GM12878 (cell line): ENCODE measurements at regions not wholly inside any gene's neighbourhood (a gene's known extent, or its start where the extent isn't known, plus 50 kb on each side); places are given as distances from the start of the nearest gene placed in this dataset.

Experiments used
- ATAC-seq: fragments of 200-7000 bp; cut with Tn5 transposase; 3 replicates; pipeline ENCODE4 v1.9.1; 2020; ENCODE audit warnings: mild to moderate bottlenecking, moderate library complexity
- BruUV-seq: library from RNA; stranded (reverse); fragments of 400-500 nt; replicated peaks from 2 replicates; lab custom pipeline; 2021; lab: Mats Ljungman, UMichigan
- CTCF ChIA-PET: fragments of 300-600 bp; sonication (Branson Sonifier 250); formaldehyde crosslinking; extraction: SDS; loops from one replicate; lab custom pipeline; 2021; ENCODE audit warnings: inconsistent platforms; lab: Yijun Ruan, JAX
- POLR2A ChIA-PET: fragments of 350-600 bp; formaldehyde crosslinking; extraction: SDS; loops from one replicate; lab custom pipeline; 2021; ENCODE audit warnings: inconsistent platforms; lab: Charles Lee
- RAD21 ChIA-PET: fragments of 300-600 bp; sonication (Branson Sonifier 250); formaldehyde crosslinking; loops from one replicate; lab custom pipeline; 2023; ENCODE audit warnings: antibody characterized with exemption; ENCODE audit not compliant: unreplicated experiment; lab: Charles Lee
- SMC1A ChIA-PET: fragments of 300-600 bp; sonication (Branson Sonifier 250); formaldehyde crosslinking; loops from one replicate; lab custom pipeline; 2023; ENCODE audit not compliant: unreplicated experiment, uncharacterized antibody; lab: Charles Lee
- DNase-seq: peaks from one replicate; pipeline ENCODE4 v3.0.0-alpha.2; 2011; ENCODE audit warnings: low read depth, low spot score
- FAIRE-seq: peaks from 3 replicates; lab custom pipeline; 2011; peaks lifted over from hg19 to GRCh38; lab: Jason Lieb, UNC
- H2AFZ ChIP-seq: 2 replicates; pipeline ENCODE4 v1.6.0; 2011; ENCODE audit warnings: low read depth, low read length, control low read depth; ENCODE audit not compliant: control insufficient read depth
- H3K27ac ChIP-seq: 2 replicates; pipeline ENCODE4 v1.5.1; 2011; ENCODE audit warnings: control low read depth; ENCODE audit not compliant: control insufficient read depth, insufficient read depth
- H3K27me3 ChIP-seq, 2 experiments: replicated peaks in 1 of 2; 2 replicates each; pipeline versions ENCODE4 v1.6.0 to v1.6.1; 2011; ENCODE audit warnings: low read length in 1 of 2; ENCODE audit not compliant: control insufficient read depth in 2 of 2, insufficient read depth in 2 of 2
- H3K36me3 ChIP-seq, 2 experiments: 2 replicates each; pipeline ENCODE4 v1.5.1; 2011; ENCODE audit warnings: low read length in 1 of 2; ENCODE audit not compliant: control insufficient read depth in 2 of 2, insufficient read depth in 2 of 2
- H3K4me1 ChIP-seq: 2 replicates; pipeline ENCODE4 v1.6.1; 2011; ENCODE audit warnings: mild to moderate bottlenecking, low read length, moderate library complexity, mixed read lengths; ENCODE audit not compliant: control insufficient read depth, insufficient read depth
- H3K4me2 ChIP-seq: 2 replicates; pipeline ENCODE4 v1.6.0; 2011; ENCODE audit warnings: control low read depth; ENCODE audit not compliant: control insufficient read depth, insufficient read depth
- H3K4me3 ChIP-seq: fragments of 200-600 bp; sonication (generic); 2 replicates; pipeline ENCODE4 v1.5.1; 2016
- H3K79me2 ChIP-seq: 2 replicates; pipeline ENCODE4 v1.6.0; 2011; ENCODE audit warnings: low read length; ENCODE audit not compliant: control insufficient read depth, insufficient read depth
- H3K9ac ChIP-seq: 2 replicates; pipeline ENCODE4 v1.8.0; 2011; ENCODE audit warnings: low read length, control low read depth, mixed read lengths; ENCODE audit not compliant: control insufficient read depth, insufficient read depth
- H3K9me3 ChIP-seq: replicated peaks from 3 replicates; pipeline ENCODE4 v1.5.1; 2011; ENCODE audit warnings: mild to moderate bottlenecking, low read length; ENCODE audit not compliant: control insufficient read depth, insufficient read depth
- H4K20me1 ChIP-seq: 2 replicates; pipeline ENCODE4 v1.6.0; 2011; ENCODE audit not compliant: control insufficient read depth, insufficient read depth
- ATF2 ChIP-seq: IDR thresholded peaks from 2 replicates; pipeline ENCODE4 v1.6.1; 2012; ENCODE audit warnings: low read length, inconsistent platforms
- CEBPZ ChIP-seq: fragments of 150-350 bp; IDR thresholded peaks from 2 replicates; pipeline ENCODE4 v1.6.1; 2016; ENCODE audit warnings: low read depth, low read length
- DPF2 ChIP-seq: fragments of 450-650 bp; IDR thresholded peaks from 2 replicates; pipeline ENCODE4 v1.6.1; 2017; ENCODE audit warnings: mild to moderate bottlenecking
- EP300 ChIP-seq, 2 experiments: fragments of 150-350 bp in 1 of 2; IDR thresholded peaks; 2 replicates each; pipeline ENCODE4 v1.6.1; 2011 to 2012; ENCODE audit warnings: low read depth in 2 of 2, low read length in 2 of 2, borderline replicate concordance in 1 of 2, improper control_type of control experiment in 1 of 2, inconsistent platforms in 1 of 2; ENCODE audit not compliant: control insufficient read depth in 1 of 2
- IKZF1 ChIP-seq: fragments of 450-650 bp; conservative IDR thresholded peaks from 2 replicates; pipeline ENCODE4 v1.6.1; 2017; ENCODE audit warnings: antibody characterized with exemption, mild to moderate bottlenecking
- IKZF2 ChIP-seq, 2 experiments: fragments of 450-650 bp; IDR thresholded peaks; 2 replicates each; pipeline ENCODE4 v1.6.1; 2017; ENCODE audit warnings: mild to moderate bottlenecking in 2 of 2, moderate library complexity in 2 of 2
- NR2F1 ChIP-seq: fragments of 450-650 bp; conservative IDR thresholded peaks from 2 replicates; pipeline ENCODE4 v1.6.1; 2017; ENCODE audit warnings: mild to moderate bottlenecking
- NRF1 ChIP-seq: conservative IDR thresholded peaks from 2 replicates; pipeline ENCODE4 v1.6.1; 2011; ENCODE audit warnings: mild to moderate bottlenecking, low read depth, low read length, improper control_type of control experiment
- TCF7 ChIP-seq: IDR thresholded peaks from 2 replicates; pipeline ENCODE4 v1.6.1; 2014; ENCODE audit warnings: antibody characterized with exemption, borderline replicate concordance
- ZBTB33 ChIP-seq: fragments of 450-650 bp; IDR thresholded peaks from 2 replicates; pipeline ENCODE4 v1.6.1; 2017; ENCODE audit warnings: mild to moderate bottlenecking
- WGBS: methylation state at CpG from one replicate; pipeline ENCODE4 v1.1.6; 2016; ENCODE audit warnings: low lambda C conversion rate; ENCODE audit not compliant: insufficient replicate concordance, insufficient coverage; ENCODE audit errors: missing lambda C conversion rate; 5-methylcytosine and 5-hydroxymethylcytosine counted together
- in situ Hi-C: fragments of 300-500 bp; cut with MboI; formaldehyde crosslinking; loops from 9 replicates; pipeline ENCODE4 v1.14.3; 2018; ENCODE audit warnings: mixed read lengths
- intact Hi-C: fragments of 100-400 bp; cut with micrococcal nuclease; formaldehyde crosslinking; loops from one replicate; pipeline ENCODE4 v1.14.2; 2022; ENCODE audit not compliant: unreplicated experiment
- TF ChIP-seq, protein P1 (sequence below): fragments of 450-650 bp; IDR thresholded peaks from 2 replicates; pipeline ENCODE4 v1.6.1; 2017; ENCODE audit warnings: low read depth, mild to moderate bottlenecking, moderate library complexity
- TF ChIP-seq, protein P2 (sequence below): fragments of 450-650 bp; IDR thresholded peaks from 2 replicates; pipeline ENCODE4 v1.6.1; 2017; ENCODE audit warnings: mild to moderate bottlenecking, low read depth, inconsistent platforms; ENCODE audit not compliant: poor library complexity, severe bottlenecking

- RAD21 ChIA-PET: interaction anchor here (0.8 to 3.7 kb wide), 7 partner anchors 13 to 121 kb away, joined by 3 to 34 read pairs (median 5); no protein-coding TSS in a partner anchor
- Histone ChIP-seq H3K9me3 (no peaks in the 10 kb centered on the region), H3K9ac (no peak overlapping the region), H3K4me3 (no peak overlapping the region), H3K36me3 (no peaks in the 10 kb centered on the region), H3K4me1 (no peaks in the 10 kb centered on the region), H3K27me3 (no peaks in the 10 kb centered on the region), H2AFZ (no peak overlapping the region), H3K4me2 (no peak overlapping the region), H4K20me1 (no peaks in the 10 kb centered on the region), H3K27ac (no peak overlapping the region), H3K79me2 (no peaks in the 10 kb centered on the region)
- in situ Hi-C loops: no loop called here
- POLR2A ChIA-PET: interaction anchor here (0.5 to 2.2 kb wide), 4 partner anchors 12 to 296 kb away, joined by 3 to 5 read pairs (median 3); partner anchors contain the start of gene SERPINB10
- DNase-seq (no peak), ATAC-seq (peak; percentile 74), FAIRE-seq (no peak)
- SMC1A ChIA-PET: interaction anchor here (0.7 to 5.1 kb wide), 20 partner anchors 8 to 294 kb away, joined by 3 to 40 read pairs (median 3); no protein-coding TSS in a partner anchor
- WGBS: 24% methylated on average over 3 of the region's 3 CpGs
- intact Hi-C loops: loop anchor here (2.0 to 10.0 kb wide), 3 partner anchors 76 to 168 kb away; no protein-coding TSS in a partner anchor
- CTCF ChIA-PET: interaction anchor here (1.0 to 1.3 kb wide), 5 partner anchors 11 to 129 kb away, joined by 3 to 4 read pairs (median 3); no protein-coding TSS in a partner anchor
- no TSS peak for BruUV-seq
- no peak for TF ChIP-seq CEBPZ
- peak in 1 of 2 experiments; percentile 14; a peak in 1 of 4 replicates for TF ChIP-seq EP300 (IDR thresholded peaks at IDR 0.05; ENCODE audit: borderline replicate concordance in 1 of 2, control insufficient read depth in 1 of 2, low read depth in 2 of 2, low read length in 2 of 2)
- TF ChIP-seq TCF7: no peak
- TF ChIP-seq IKZF1: peak; percentile 64; the same call in 1 of the 2 replicates
- peak; percentile 56 to 62; a peak in 2 of 4 replicates for TF ChIP-seq IKZF2 (IDR thresholded peaks at IDR 0.05)
- TF ChIP-seq, protein P1, sequence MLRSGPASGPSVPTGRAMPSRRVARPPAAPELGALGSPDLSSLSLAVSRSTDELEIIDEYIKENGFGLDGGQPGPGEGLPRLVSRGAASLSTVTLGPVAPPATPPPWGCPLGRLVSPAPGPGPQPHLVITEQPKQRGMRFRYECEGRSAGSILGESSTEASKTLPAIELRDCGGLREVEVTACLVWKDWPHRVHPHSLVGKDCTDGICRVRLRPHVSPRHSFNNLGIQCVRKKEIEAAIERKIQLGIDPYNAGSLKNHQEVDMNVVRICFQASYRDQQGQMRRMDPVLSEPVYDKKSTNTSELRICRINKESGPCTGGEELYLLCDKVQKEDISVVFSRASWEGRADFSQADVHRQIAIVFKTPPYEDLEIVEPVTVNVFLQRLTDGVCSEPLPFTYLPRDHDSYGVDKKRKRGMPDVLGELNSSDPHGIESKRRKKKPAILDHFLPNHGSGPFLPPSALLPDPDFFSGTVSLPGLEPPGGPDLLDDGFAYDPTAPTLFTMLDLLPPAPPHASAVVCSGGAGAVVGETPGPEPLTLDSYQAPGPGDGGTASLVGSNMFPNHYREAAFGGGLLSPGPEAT: 0 out of 2 replicates have a peak, but pooled peaks have one; percentile 31
- no peak for TF ChIP-seq ATF2
- TF ChIP-seq NRF1: no peak
- TF ChIP-seq ZBTB33: no peak
- peak; percentile 36 for TF ChIP-seq DPF2
- TF ChIP-seq, protein P2, sequence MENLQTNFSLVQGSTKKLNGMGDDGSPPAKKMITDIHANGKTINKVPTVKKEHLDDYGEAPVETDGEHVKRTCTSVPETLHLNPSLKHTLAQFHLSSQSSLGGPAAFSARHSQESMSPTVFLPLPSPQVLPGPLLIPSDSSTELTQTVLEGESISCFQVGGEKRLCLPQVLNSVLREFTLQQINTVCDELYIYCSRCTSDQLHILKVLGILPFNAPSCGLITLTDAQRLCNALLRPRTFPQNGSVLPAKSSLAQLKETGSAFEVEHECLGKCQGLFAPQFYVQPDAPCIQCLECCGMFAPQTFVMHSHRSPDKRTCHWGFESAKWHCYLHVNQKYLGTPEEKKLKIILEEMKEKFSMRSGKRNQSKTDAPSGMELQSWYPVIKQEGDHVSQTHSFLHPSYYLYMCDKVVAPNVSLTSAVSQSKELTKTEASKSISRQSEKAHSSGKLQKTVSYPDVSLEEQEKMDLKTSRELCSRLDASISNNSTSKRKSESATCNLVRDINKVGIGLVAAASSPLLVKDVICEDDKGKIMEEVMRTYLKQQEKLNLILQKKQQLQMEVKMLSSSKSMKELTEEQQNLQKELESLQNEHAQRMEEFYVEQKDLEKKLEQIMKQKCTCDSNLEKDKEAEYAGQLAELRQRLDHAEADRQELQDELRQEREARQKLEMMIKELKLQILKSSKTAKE: no peak
- TF ChIP-seq NR2F1: 0 out of 2 replicates have a peak, but pooled peaks have one; percentile 10
These were observed 54.4 kb upstream of the LINC00305 start for GRCh38 chr18:64203295-64203694.
